ENCODE measurements at regions not wholly inside any gene's neighbourhood (a gene's known extent, or its start where the extent isn't known, plus 50 kb on each side); places are given as distances from the start of the nearest gene placed in this dataset.
"Not testable (repeated sequence)": the region's sequence is repeated elsewhere in the genome, so short reads cannot be mapped to it uniquely, and the experiment has no call there.

GRCh38 chr4:189131118-189131517 lies 809.6 kb upstream of the FRG1 start:
- no peak overlapping the region for H3K4me3 ChIP-seq (ENCODE audit: low read depth, low read length)
- TF ChIP-seq CTCF (IDR thresholded peaks at IDR 0.05; ENCODE audit: borderline replicate concordance, insufficient read depth, low read depth, low read length) = no peak

DNA sequence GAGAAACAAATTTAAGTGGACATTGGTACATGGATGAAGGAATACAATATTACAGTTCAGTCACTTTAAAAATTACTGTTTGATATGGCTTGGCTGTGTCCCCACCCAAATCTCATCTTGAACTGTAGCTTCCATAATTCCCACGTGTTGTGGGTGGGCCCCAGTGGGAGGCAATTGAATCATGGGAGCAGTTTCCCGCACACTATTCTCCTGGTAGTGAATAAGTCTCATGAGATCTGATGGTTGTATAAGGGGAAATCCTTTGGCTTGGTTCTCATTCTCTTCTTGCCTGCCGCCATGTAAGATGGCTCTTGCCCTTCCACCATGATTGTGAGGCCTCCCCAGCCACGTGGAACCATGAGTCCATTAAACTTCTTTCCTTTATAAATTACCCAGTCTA lies 804.2 kb upstream of the FRG1 start:
- TF ChIP-seq CTCF (IDR thresholded peaks at IDR 0.05; ENCODE audit: borderline replicate concordance, insufficient read depth, low read depth, low read length) = no peak
- no peak overlapping the region for H3K4me3 ChIP-seq (ENCODE audit: low read depth, low read length)

DNA sequence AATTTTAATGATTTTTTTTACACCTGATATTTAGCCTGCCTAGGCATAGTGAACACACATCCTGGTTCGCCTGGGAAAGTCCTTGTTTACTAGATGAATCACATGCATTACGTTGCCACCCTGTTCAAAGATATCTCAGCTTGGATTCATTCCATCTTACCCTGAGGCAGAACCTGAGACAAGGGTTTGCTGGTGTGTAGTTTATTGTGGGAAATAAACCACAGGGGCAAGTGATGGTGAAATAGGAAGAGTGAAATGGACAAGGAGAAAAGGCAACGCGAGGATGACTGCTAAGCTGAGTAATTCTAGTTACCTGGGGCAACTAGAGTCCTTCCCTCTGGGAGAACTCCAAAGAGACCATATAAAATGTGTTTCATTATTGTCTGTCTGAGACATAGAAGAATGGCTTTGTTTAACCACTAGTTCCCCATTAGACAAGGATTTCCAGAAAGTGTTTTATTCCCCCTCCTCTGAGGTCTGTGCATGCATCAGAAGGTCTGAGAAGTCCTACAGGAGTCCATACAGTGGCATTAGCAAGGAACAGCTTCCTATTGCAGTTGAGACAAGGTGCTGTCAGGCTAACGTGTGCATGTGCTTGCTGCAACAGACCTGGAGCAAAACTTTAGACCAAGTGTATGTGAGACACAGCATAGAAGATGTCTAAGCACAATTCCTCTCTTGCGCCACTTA lies 797.3 kb upstream of the FRG1 start:
- no peak overlapping the region for H3K4me3 ChIP-seq (ENCODE audit: low read depth, low read length)
- no peak for TF ChIP-seq CTCF (IDR thresholded peaks at IDR 0.05; ENCODE audit: borderline replicate concordance, insufficient read depth, low read depth, low read length)

DNA sequence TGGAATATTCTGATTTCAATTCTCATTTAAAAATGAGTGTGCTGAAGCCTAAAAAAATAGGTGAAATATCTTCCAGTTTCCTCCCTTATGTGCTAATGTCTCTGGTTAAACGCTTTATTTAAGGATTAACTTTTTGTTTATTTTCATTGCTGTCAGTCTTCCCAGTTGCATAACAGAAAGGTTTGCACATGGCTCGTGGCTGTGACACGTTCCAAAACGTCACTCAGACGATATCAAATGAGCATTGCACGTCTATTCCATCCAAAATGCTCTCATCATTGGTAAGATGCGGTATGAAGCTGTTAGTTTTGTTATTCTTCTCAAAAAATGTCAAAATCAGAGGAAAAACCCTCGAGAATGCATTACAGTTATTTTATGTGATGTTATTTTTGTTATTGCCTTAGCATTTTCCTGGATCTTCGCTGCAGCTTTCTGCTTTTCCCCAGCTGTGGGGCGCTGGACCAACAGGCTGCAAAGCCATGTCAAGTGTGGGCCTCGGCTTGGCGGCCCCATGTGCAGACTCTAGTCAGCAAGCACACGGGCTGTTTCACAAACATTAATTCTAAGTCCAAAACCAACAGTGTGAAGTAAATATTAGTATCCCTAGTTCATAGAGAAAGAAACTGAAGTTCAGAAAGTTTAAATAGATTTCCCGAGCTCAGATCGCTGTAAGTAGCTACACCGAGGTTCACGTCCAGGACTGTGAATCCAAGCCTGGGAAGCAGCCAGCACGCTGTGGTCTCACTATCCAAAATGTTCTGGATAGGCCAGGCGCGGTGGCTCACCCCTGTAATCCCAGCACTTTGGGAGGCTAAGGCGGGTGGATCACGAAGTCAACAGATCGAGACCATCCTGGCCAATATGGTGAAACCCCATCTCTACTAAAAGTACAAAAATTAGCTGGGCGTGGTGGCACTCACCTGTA lies 793.4 kb upstream of the FRG1 start:
- no peak for TF ChIP-seq CTCF (IDR thresholded peaks at IDR 0.05; ENCODE audit: borderline replicate concordance, insufficient read depth, low read depth, low read length)

DNA sequence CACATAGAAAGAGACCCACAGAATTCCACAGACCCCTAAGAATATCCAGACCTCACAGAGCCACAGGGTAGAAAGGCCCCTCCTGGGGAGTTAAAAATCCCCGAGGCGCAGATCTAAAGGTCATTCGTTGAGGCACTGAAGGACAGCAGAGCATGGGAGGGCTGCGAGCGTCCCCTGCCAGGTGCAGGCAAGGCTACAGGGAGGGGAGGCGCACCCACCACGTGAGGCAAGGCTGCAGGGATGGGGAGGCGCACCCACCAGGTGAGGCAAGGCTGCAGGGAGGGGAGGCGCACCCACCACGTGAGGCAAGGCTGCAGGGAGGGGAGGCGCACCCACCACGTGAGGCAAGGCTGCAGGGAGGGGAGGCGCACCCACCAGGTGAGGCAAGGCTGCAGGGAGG lies 785.6 kb upstream of the FRG1 start:
- not testable (repeated sequence) for H3K4me3 ChIP-seq (ENCODE audit: low read depth, low read length)

More for the DNA sequence above, 793.4 kb upstream of the FRG1 start:
- no peak overlapping the region for H3K4me3 ChIP-seq (ENCODE audit: low read depth, low read length)

DNA sequence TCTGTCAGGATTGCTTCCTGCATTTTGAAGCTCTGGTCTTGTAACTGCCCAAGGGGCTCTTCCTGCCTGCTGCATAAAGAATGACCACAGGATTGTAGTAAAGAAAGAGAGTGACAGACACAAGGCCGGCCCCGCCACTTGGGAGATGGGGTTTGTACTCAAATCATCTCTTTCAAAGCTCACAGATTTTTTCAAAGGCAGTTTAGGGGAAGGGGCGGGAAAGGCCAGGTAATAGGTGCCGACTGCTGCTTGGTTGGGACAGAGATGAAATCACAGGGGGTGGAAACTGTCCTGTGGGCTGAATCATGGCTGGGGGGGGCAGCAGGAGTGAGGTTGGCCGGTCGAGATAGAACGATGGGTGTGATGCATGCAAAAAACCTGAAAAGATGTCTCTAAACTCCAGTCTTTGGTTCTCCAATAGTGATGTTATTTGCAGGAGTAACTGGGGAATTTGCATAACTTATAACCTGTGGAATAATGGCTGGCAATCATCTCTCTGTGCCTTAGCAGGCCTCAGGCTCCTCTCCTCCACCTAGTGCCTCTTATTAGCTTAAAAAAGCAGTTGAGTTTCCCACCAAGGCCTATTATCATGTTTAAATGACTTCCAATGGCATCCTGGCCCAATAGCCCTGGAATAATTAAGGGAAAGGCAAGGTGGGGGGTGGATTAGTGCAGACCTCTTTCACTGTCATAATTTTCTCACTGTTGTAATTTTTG lies 778.4 kb upstream of the FRG1 start:
- no peak overlapping the region for H3K4me3 ChIP-seq (ENCODE audit: low read depth, low read length)
- TF ChIP-seq CTCF (IDR thresholded peaks at IDR 0.05; ENCODE audit: borderline replicate concordance, insufficient read depth, low read depth, low read length) = no peak

- H3K4me3 ChIP-seq (ENCODE audit: low read depth, low read length) = no peak overlapping the region
- TF ChIP-seq CTCF (IDR thresholded peaks at IDR 0.05; ENCODE audit: borderline replicate concordance, insufficient read depth, low read depth, low read length) = no peak
Observed at GRCh38 chr4:189162888-189163287, 777.8 kb upstream of the FRG1 start.

Data from GM12875 (cell line).